ENCODE measurements at regions not wholly inside any gene's neighbourhood (a gene's known extent, or its start where the extent isn't known, plus 50 kb on each side); places are given as distances from the start of the nearest gene placed in this dataset.
"Not testable (repeated sequence)": the region's sequence is repeated elsewhere in the genome, so short reads cannot be mapped to it uniquely, and the experiment has no call there.

DNA sequence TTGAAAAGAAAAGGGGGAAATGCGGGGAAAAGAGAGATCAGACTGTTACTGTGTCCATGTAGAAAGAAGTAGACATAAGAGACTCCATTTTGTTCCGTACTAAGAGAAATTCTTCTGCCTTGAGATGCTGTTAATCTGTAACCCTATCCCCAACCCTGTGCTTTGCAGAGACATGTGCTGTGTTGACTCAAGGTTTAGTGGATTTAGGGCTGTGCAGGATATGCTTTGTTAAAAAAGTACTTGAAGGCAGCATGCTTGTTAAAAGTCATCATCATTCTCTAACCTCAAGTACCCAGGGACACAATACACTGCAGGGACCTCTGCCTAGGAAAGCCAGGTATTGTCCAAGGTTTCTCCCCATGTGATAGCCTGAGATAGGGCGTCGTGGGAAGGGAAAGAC lies 166.3 kb downstream of the GPX5 start:
- TF ChIP-seq CTCF (conservative IDR thresholded peaks at IDR 0.05; ENCODE audit: low read length); EZH2phosphoT487 (IDR thresholded peaks at IDR 0.05; ENCODE audit: borderline replicate concordance): not testable (repeated sequence)
